ENCODE measurements at regions not wholly inside any gene's neighbourhood (a gene's known extent, or its start where the extent isn't known, plus 50 kb on each side); places are given as distances from the start of the nearest gene placed in this dataset.

DNA sequence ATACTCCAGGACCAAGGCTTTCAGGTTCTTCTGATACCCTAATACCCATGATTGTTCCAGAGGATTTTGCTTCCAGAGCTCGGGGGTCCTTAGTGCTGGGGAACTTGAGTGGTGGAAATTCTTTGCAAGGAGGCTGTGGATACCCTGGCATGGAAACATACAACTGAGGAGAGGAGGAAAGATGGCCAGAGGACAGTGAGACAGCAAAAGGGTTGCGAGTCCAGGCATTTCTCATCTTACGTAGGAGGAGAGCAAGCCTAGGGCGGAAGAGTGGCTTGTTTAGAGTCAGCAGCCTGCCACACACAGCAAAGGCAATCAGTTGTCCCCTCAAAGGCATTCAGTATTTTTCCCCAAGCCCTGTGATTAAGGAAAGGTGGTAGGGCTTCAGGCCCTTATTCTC is 73.5 kb downstream of the ADM start:
- Histone ChIP-seq H4K20me1 (ENCODE audit: insufficient read depth, low read length) (no peaks in the 10 kb centered on the region), H3K4me1 (ENCODE audit: insufficient read depth, low read length, severe bottlenecking) (no peaks in the 10 kb centered on the region), H3K4me3 (ENCODE audit: low read depth, low read length, poor library complexity, severe bottlenecking) (no peak overlapping the region), H3K9ac (ENCODE audit: low read length) (no peak overlapping the region), H2AFZ (ENCODE audit: low read length) (no peak overlapping the region), H3K27ac (ENCODE audit: low read depth, low read length, poor library complexity, severe bottlenecking) (no peak overlapping the region), H3K9me3 (ENCODE audit: low read length) (no peaks in the 10 kb centered on the region), H3K79me2 (ENCODE audit: insufficient read depth, low read length) (no peaks in the 10 kb centered on the region), H3F3A (ENCODE audit: insufficient read depth, low read length) (no peaks in the 10 kb centered on the region), H3K27me3 (ENCODE audit: insufficient read depth, low read length) (no peaks in the 10 kb centered on the region), H3K9me2 (ENCODE audit: low read depth, low read length) (no peaks in the 10 kb centered on the region), H3K36me3 (ENCODE audit: insufficient read depth, low read length) (no peaks in the 10 kb centered on the region), H3K4me2 (ENCODE audit: low read length) (no peak overlapping the region)
- TF ChIP-seq, protein P1, sequence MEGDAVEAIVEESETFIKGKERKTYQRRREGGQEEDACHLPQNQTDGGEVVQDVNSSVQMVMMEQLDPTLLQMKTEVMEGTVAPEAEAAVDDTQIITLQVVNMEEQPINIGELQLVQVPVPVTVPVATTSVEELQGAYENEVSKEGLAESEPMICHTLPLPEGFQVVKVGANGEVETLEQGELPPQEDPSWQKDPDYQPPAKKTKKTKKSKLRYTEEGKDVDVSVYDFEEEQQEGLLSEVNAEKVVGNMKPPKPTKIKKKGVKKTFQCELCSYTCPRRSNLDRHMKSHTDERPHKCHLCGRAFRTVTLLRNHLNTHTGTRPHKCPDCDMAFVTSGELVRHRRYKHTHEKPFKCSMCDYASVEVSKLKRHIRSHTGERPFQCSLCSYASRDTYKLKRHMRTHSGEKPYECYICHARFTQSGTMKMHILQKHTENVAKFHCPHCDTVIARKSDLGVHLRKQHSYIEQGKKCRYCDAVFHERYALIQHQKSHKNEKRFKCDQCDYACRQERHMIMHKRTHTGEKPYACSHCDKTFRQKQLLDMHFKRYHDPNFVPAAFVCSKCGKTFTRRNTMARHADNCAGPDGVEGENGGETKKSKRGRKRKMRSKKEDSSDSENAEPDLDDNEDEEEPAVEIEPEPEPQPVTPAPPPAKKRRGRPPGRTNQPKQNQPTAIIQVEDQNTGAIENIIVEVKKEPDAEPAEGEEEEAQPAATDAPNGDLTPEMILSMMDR (IDR thresholded peaks at IDR 0.05; ENCODE audit: low read length), result no peak
- TF ChIP-seq EZH2 (IDR thresholded peaks at IDR 0.05; ENCODE audit: borderline replicate concordance, low read length), result no peak

DNA sequence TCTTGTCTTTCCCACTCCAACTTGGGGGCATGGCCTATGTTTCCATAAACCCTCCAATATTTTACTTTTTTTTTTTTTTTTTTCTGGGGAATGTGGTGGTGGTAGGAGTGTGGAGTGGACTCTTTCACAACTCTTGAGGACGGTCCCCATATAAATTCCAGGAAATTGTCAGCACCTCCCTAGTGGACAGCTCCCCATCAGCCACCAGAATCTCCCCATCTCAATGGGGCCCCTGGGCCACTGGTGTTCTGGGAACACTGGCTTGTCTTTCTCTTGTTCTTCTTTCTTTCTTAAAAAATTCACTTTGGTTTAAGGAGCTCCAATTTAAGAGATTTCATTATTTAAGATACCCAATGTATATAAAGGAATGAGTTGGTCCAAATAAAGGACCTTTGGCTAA is 74.1 kb downstream of the ADM start:
- TF ChIP-seq, protein P1 (IDR thresholded peaks at IDR 0.05; ENCODE audit: low read length), result no peak
- no peak for TF ChIP-seq EZH2 (IDR thresholded peaks at IDR 0.05; ENCODE audit: borderline replicate concordance, low read length)
- H3K79me2 ChIP-seq (ENCODE audit: insufficient read depth, low read length), result no peaks in the 10 kb centered on the region
- H2AFZ ChIP-seq (ENCODE audit: low read length), result no peak overlapping the region
- no peaks in the 10 kb centered on the region for H3K4me1 ChIP-seq (ENCODE audit: insufficient read depth, low read length, severe bottlenecking)
- no peak overlapping the region for H3K4me3 ChIP-seq (ENCODE audit: low read depth, low read length, poor library complexity, severe bottlenecking)
- H3K27me3 ChIP-seq (ENCODE audit: insufficient read depth, low read length), result no peaks in the 10 kb centered on the region
- H3K36me3 ChIP-seq (ENCODE audit: insufficient read depth, low read length), result no peaks in the 10 kb centered on the region
- no peak overlapping the region for H3K4me2 ChIP-seq (ENCODE audit: low read length)
- no peak overlapping the region for H3K9ac ChIP-seq (ENCODE audit: low read length)
- H3F3A ChIP-seq (ENCODE audit: insufficient read depth, low read length), result no peaks in the 10 kb centered on the region
- H4K20me1 ChIP-seq (ENCODE audit: insufficient read depth, low read length), result no peaks in the 10 kb centered on the region
- H3K9me3 ChIP-seq (ENCODE audit: low read length), result no peaks in the 10 kb centered on the region
- H3K27ac ChIP-seq (ENCODE audit: low read depth, low read length, poor library complexity, severe bottlenecking), result no peak overlapping the region
- H3K9me2 ChIP-seq (ENCODE audit: low read depth, low read length), result no peaks in the 10 kb centered on the region

DNA sequence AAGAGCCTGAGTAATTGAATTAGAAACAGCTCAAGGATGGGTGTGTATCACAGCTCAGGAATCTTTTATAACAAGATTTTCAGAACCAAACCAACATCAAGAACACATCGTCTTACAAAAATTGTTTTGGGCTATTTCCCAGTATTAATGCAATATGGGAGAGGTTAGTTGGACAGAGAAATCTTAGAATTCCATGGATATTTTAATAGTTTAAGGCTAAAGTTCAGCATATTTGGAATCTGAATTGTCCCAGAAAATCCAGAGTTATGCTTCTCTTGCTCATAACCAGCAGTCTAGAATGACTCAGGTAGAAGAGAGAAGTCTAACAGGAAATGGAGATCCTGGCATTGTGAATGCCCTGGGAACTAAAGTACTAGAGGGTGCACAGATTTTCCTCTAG is 74.6 kb downstream of the ADM start:
- H3K4me2 ChIP-seq (ENCODE audit: low read length), result no peak overlapping the region
- H3K9me2 ChIP-seq (ENCODE audit: low read depth, low read length), result no peaks in the 10 kb centered on the region
- H3K4me1 ChIP-seq (ENCODE audit: insufficient read depth, low read length, severe bottlenecking), result no peaks in the 10 kb centered on the region
- no peaks in the 10 kb centered on the region for H3K79me2 ChIP-seq (ENCODE audit: insufficient read depth, low read length)
- no peak overlapping the region for H3K4me3 ChIP-seq (ENCODE audit: low read depth, low read length, poor library complexity, severe bottlenecking)
- no peaks in the 10 kb centered on the region for H3F3A ChIP-seq (ENCODE audit: insufficient read depth, low read length)
- no peaks in the 10 kb centered on the region for H4K20me1 ChIP-seq (ENCODE audit: insufficient read depth, low read length)
- no peaks in the 10 kb centered on the region for H3K27me3 ChIP-seq (ENCODE audit: insufficient read depth, low read length)
- H2AFZ ChIP-seq (ENCODE audit: low read length), result no peak overlapping the region
- H3K36me3 ChIP-seq (ENCODE audit: insufficient read depth, low read length), result no peaks in the 10 kb centered on the region
- H3K9me3 ChIP-seq (ENCODE audit: low read length), result no peaks in the 10 kb centered on the region
- TF ChIP-seq, protein P1 (IDR thresholded peaks at IDR 0.05; ENCODE audit: low read length), result no peak
- H3K27ac ChIP-seq (ENCODE audit: low read depth, low read length, poor library complexity, severe bottlenecking), result no peak overlapping the region
- H3K9ac ChIP-seq (ENCODE audit: low read length), result no peak overlapping the region

Data from OCI-LY1 (cell line).